Stimulated activated CD4-positive, alpha-beta T cell treated with anti-CD3 and anti-CD28 coated beads, Interleukin-1b, Interleukin-23, amount 100 ng/mL, for 24 hours (primary cell): ENCODE measurements at regions not wholly inside any gene's neighbourhood (a gene's known extent, or its start where the extent isn't known, plus 50 kb on each side); places are given as distances from the start of the nearest gene placed in this dataset.
"Not testable (repeated sequence)": the region's sequence is repeated elsewhere in the genome, so short reads cannot be mapped to it uniquely, and the experiment has no call there.

Source experiments
- DNase-seq, 4 experiments: peaks; one replicate each; pipeline ENCODE4 v3.0.0-alpha.2; 2020; ENCODE audit warnings: low read depth in 4 of 4, low spot score in 1 of 4

- no peak for DNase-seq
Measured at GRCh38 chr19:30102239-30102638, 160.2 kb downstream of the URI1 start.

GRCh38 chr19:30102666-30103065, 160.6 kb downstream of the URI1 start:
- DNase-seq: no peak

- DNase-seq: no peak
Measured at GRCh38 chr19:30103981-30104380, 161.9 kb downstream of the URI1 start.

- DNase-seq: no peak
Measured at GRCh38 chr19:30105316-30105715, 163.3 kb downstream of the URI1 start.

GRCh38 chr19:30105727-30106126, 163.7 kb downstream of the URI1 start:
- no peak for DNase-seq

- DNase-seq: no peak
Measured at GRCh38 chr19:30106417-30107095, 164.5 kb downstream of the URI1 start.

GRCh38 chr19:30107251-30107650, 165.2 kb downstream of the URI1 start:
- DNase-seq: no peak

- DNase-seq: no peak
Measured at GRCh38 chr19:30109565-30109964, 167.5 kb downstream of the URI1 start.

- no peak for DNase-seq
Measured at GRCh38 chr19:30111021-30111855, 169.2 kb downstream of the URI1 start.

- no peak for DNase-seq
Measured at GRCh38 chr19:30112171-30112570, 170.1 kb downstream of the URI1 start.

- DNase-seq: no peak
Measured at GRCh38 chr19:30112666-30113065, 170.6 kb downstream of the URI1 start.

- no peak for DNase-seq
Measured at GRCh38 chr19:30113186-30113585, 171.1 kb downstream of the URI1 start.

- not testable (repeated sequence) for DNase-seq
Measured at GRCh38 chr19:30114095-30114494, 172.1 kb downstream of the URI1 start.

GRCh38 chr19:30115947-30116346, 173.9 kb downstream of the URI1 start:
- no peak for DNase-seq

- DNase-seq: no peak
Measured at GRCh38 chr19:30116530-30116929, 174.5 kb downstream of the URI1 start.

- no peak for DNase-seq
Measured at GRCh38 chr19:30116984-30117555, 175.0 kb downstream of the URI1 start.

- no peak for DNase-seq
Measured at GRCh38 chr19:30117636-30118145, 175.7 kb downstream of the URI1 start.

- DNase-seq: no peak
Measured at GRCh38 chr19:30118221-30118620, 176.2 kb downstream of the URI1 start.

- DNase-seq: no peak
Measured at GRCh38 chr19:30118760-30119159, 176.7 kb downstream of the URI1 start.

GRCh38 chr19:30119180-30119908, 177.3 kb downstream of the URI1 start:
- no peak for DNase-seq

GRCh38 chr19:30120860-30121484, 178.9 kb downstream of the URI1 start:
- no peak for DNase-seq
